Ovary (tissue), 7 donors: ENCODE measurements at regions not wholly inside any gene's neighbourhood (a gene's known extent, or its start where the extent isn't known, plus 50 kb on each side); places are given as distances from the start of the nearest gene placed in this dataset.

Source experiments
- DNase-seq, 5 donors: peaks; one replicate each; pipeline ENCODE4 v3.0.0-alpha.2; 2019 to 2020
- H3K27ac ChIP-seq, 2 donors: fragments of 200-600 bp; one replicate each; pipeline versions ENCODE4 v1.5.1 to v1.8.0; 2019 to 2022
- H3K27me3 ChIP-seq: fragments of 200-600 bp; one replicate; pipeline ENCODE4 v1.8.0; 2022
- H3K36me3 ChIP-seq: fragments of 200-600 bp; sonication (generic); one replicate; pipeline ENCODE4 v1.5.1; 2019
- H3K4me1 ChIP-seq: one replicate; pipeline ENCODE4 v1.8.1; 2013; ENCODE audit warnings: mild to moderate bottlenecking, moderate library complexity; ENCODE audit not compliant: insufficient read depth
- H3K4me3 ChIP-seq: fragments of 200-600 bp; sonication (generic); one replicate; pipeline ENCODE4 v1.5.1; 2017
- H3K9me3 ChIP-seq, 2 donors: fragments of 200-600 bp in 1 of 2; sonication (generic) in 1 of 2; one replicate each; pipeline versions ENCODE4 v1.5.1 to v1.8.1; 2013 to 2019; ENCODE audit warnings: mild to moderate bottlenecking in 1 of 2, moderate library complexity in 1 of 2
- CTCF ChIP-seq, 3 donors: fragments of 450-650 bp in 2 of 3; fragments of 200-600 bp in 1 of 3; IDR thresholded peaks; one replicate each; pipeline versions ENCODE4 v1.5.1 to v1.8.0; 2016 to 2022; ENCODE audit warnings: antibody characterized with exemption in 3 of 3, mild to moderate bottlenecking in 1 of 3
- EP300 ChIP-seq: sonication (generic); formaldehyde crosslinking; IDR thresholded peaks from one replicate; pipeline ENCODE4 v1.6.1; 2017; ENCODE audit warnings: antibody characterized with exemption
- POLR2A ChIP-seq: fragments of 450-650 bp; IDR thresholded peaks from one replicate; pipeline ENCODE4 v1.6.1; 2017; ENCODE audit warnings: antibody characterized with exemption, mild to moderate bottlenecking, moderate library complexity
- WGBS, 3 donors: extraction: QIAGEN DNeasy Blood & Tissue Kit in 1 of 3; methylation state at CpG; one replicate each; pipeline versions ENCODE4 v1.1.5 to v1.1.7; 2013 to 2017; 5-methylcytosine and 5-hydroxymethylcytosine counted together
- intact Hi-C, 4 donors: fragments of 100-400 bp; cut with DNase I; formaldehyde crosslinking; loops; one replicate each; pipeline versions ENCODE4 v1.11.0 to v1.15.1; 2022 to 2023
- donor health status: DM: no; HTN: no; CAD: no; lungs with moderate emphysema.
- donor health status: DM: no; HTN: no; CAD: no.
- donor health status: Bipolar disorder and iron deficiency.
- donor health status: DM: no; HTN: no; CAD: no.
- donor health status: DM: yes; HTN: yes; CAD: no.

- no peak for DNase-seq
- intact Hi-C loops = no loop called here
- H3K4me1 ChIP-seq = no peaks in the 10 kb centered on the region
- no peak overlapping the region for H3K27ac ChIP-seq
- H3K9me3 ChIP-seq = no peaks in the 10 kb centered on the region
- H3K27me3 ChIP-seq = no peaks in the 10 kb centered on the region
- H3K36me3 ChIP-seq = no peaks in the 10 kb centered on the region
- TF ChIP-seq CTCF (IDR thresholded peaks at IDR 0.05) (no peak), POLR2A (no peak), EP300 (no peak)
- H3K4me3 ChIP-seq = no peak overlapping the region
- 55 to 71% (median 57%) methylated on average over 3 of the region's 3 CpGs for WGBS, 3 donors
These were observed 59.7 kb downstream of the NAA11 start for GRCh38 chr4:79266136-79266535.

GRCh38 chr4:79259242-79259641 lies 66.6 kb downstream of the NAA11 start:
- Histone ChIP-seq H3K27me3 (no peaks in the 10 kb centered on the region), H3K9me3 (no peaks in the 10 kb centered on the region)

GRCh38 chr4:79258614-79259176 lies 67.2 kb downstream of the NAA11 start:
- Histone ChIP-seq H3K4me3 (no peak overlapping the region), H3K9me3 (no peaks in the 10 kb centered on the region), H3K4me1 (no peaks in the 10 kb centered on the region), H3K36me3 (no peaks in the 10 kb centered on the region), H3K27ac (no peak overlapping the region), H3K27me3 (no peaks in the 10 kb centered on the region)
- TF ChIP-seq POLR2A = no peak
- no peak for TF ChIP-seq EP300
- no peak for TF ChIP-seq CTCF (IDR thresholded peaks at IDR 0.05)
- no peak for DNase-seq
- WGBS, 3 donors = 86 to 97% (median 86%) methylated on average over 1 to 2 of the region's 2 CpGs
- intact Hi-C loops = no loop called here

More at GRCh38 chr4:79259242-79259641, 66.6 kb downstream of the NAA11 start:
- H3K4me1 ChIP-seq = no peaks in the 10 kb centered on the region
- WGBS, 3 donors = 83 to 91% (median 85%) methylated on average over 2 of the region's 2 CpGs
- no peak for DNase-seq
- H3K27ac ChIP-seq = no peak overlapping the region
- H3K36me3 ChIP-seq = no peaks in the 10 kb centered on the region
- intact Hi-C loops = no loop called here
- TF ChIP-seq CTCF (IDR thresholded peaks at IDR 0.05) = no peak
- no peak for TF ChIP-seq POLR2A
- TF ChIP-seq EP300 = no peak
- H3K4me3 ChIP-seq = no peak overlapping the region

GRCh38 chr4:79257953-79258613 lies 67.8 kb downstream of the NAA11 start:
- DNase-seq = no peak
- no peaks in the 10 kb centered on the region for H3K27me3 ChIP-seq
- TF ChIP-seq CTCF (IDR thresholded peaks at IDR 0.05) = no peak
- TF ChIP-seq POLR2A = no peak
- no peak for TF ChIP-seq EP300
- no peaks in the 10 kb centered on the region for H3K36me3 ChIP-seq
- H3K4me3 ChIP-seq = no peak overlapping the region
- H3K9me3 ChIP-seq = no peaks in the 10 kb centered on the region
- H3K27ac ChIP-seq = no peak overlapping the region
- WGBS, 3 donors = 85 to 98% (median 90%) methylated on average over 3 to 5 of the region's 5 CpGs
- intact Hi-C loops = no loop called here
- H3K4me1 ChIP-seq = no peaks in the 10 kb centered on the region
